ENCODE measurements at regions not wholly inside any gene's neighbourhood (a gene's known extent, or its start where the extent isn't known, plus 50 kb on each side); places are given as distances from the start of the nearest gene placed in this dataset.
"Not testable (repeated sequence)": the region's sequence is repeated elsewhere in the genome, so short reads cannot be mapped to it uniquely, and the experiment has no call there.

- no peak for DNase-seq (ENCODE audit: low spot score)
- no peak for FAIRE-seq
These were observed 114.5 kb downstream of the DACT1 start for GRCh38 chr14:58752289-58752688.

DNA sequence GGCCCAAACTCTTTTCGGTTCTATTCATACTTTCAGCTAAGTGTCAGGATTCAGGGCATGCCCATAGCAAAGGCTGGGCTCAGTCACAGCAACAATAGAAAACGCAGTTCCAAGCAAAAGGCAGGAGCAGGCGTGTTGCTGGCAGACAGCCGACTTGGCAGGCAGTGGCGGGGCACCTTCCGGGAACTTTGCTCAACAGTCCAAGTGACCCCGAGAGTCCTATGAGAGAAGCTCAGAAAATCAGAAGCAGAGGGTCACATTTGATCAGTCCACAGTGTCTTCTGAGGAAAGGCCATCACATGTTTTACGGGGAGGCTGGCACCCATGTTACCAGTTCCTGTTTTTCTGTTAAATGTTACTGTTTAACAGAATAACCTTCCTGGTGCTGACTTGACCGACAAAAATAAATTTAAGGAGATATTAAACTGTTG, 115.0 kb downstream of the DACT1 start:
- FAIRE-seq (peak; percentile 84), DNase-seq (ENCODE audit: low spot score) (peak; percentile 67)

DNA sequence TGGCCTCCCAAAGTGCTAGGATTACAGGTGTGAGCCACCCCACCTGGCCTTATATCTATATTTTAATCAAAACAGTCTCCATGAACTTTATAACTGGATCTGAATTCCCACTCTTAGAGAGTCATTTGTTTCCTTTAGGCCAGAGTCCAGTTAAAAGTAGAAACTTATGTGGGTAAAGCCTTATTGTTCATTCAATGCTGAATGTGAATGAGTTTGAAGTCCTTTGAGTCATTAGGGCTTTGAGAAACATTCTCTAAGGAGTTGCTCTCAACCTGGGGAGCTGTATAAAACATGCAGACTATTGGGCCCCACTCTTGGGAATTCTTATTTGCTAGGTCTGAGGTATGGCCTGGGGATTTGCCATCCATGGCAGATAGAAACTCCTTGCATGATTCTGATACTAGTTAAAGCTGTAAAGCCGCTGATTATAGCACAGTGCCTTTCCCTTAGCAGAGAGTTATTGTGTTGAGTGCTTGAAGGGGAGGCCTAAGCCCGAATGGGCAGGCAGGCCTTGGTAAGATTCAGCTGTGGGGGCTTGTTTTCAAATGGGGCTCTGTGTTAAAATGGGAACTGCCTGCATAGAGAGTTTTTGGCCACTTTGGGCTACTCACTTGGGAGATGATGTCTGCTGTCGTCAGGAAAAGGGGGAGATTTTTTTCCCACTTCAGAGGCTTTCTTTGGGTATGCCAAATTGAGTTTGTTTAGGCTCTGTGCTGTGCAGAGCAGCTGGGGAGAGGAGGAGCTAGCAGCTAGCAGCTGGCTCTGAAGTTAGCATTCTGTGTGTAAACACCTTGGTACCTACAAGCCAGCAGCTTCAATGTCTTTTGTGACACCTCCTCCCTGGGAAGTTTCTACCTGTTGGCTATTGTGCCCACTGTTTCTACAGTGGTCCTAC, 117.5 kb downstream of the DACT1 start:
- FAIRE-seq (no peak), DNase-seq (ENCODE audit: low spot score) (no peak)

- no peak for FAIRE-seq
- no peak for DNase-seq (ENCODE audit: low spot score)
These were observed 122.4 kb downstream of the DACT1 start for GRCh38 chr14:58760121-58760520.

DNA sequence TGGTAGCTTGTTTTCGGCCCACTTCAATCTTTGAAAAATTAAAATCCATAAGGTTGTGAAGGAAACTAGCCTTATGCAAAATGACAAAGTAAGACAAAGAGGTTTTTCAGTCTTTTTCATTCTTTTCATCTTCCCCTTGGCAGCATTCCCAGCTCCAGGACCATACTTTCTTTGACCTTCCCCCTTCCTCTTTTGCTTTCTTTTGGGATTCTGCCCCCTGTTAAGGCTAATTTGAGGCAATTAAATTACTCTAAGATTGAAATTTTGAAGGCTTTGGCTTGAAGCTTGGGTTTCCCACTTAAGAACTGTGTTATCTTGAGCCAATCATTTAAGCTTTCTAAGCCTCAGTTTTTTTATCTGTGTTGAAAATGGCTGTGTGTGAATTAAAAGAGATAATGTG, 124.9 kb downstream of the DACT1 start:
- FAIRE-seq (no peak), DNase-seq (ENCODE audit: low spot score) (no peak)

DNA sequence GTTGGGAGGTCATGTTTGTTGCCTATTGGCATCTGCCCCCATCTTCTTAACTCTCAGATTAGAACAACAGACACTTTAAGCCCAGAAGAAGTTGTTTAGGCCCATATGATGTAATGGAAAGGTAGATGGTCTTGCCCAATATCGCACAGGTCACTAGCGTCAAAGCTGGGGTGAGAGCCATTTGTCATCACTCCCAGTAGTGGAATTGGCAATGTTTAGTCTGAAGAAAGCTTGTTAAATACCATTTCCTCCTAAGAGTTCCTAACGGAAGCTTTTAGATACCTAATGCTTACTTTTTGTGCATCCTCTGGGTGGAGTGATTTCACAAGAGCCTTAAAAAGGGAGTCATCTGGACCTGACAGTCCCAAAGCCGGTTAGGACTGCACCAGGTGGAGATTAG, 125.4 kb downstream of the DACT1 start:
- DNase-seq (ENCODE audit: low spot score) (no peak), FAIRE-seq (no peak)

- FAIRE-seq (no peak), DNase-seq (ENCODE audit: low spot score) (no peak)
These were observed 127.7 kb downstream of the DACT1 start for GRCh38 chr14:58765418-58765831.

DNA sequence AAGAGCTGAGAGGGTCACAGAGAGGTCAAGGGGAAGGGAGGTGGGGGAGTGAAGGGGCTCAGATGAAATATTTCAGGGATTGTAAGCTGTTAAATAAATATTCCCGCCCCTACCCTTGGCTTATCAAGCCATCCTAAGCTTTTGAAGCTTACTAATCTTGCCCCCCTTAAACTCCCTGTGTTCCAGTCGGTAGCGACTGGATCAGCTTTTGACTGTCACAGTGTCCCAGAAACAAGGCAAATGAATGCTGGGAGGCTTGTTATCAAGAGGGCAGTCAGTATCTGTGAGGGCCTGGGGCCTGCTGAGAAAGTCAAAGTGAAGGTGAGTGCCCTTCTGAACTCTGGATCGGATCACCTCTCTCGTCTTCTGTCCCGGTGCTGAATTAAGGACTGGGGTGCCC, 128.1 kb downstream of the DACT1 start:
- FAIRE-seq (no peak), DNase-seq (ENCODE audit: low spot score) (no peak)

DNA sequence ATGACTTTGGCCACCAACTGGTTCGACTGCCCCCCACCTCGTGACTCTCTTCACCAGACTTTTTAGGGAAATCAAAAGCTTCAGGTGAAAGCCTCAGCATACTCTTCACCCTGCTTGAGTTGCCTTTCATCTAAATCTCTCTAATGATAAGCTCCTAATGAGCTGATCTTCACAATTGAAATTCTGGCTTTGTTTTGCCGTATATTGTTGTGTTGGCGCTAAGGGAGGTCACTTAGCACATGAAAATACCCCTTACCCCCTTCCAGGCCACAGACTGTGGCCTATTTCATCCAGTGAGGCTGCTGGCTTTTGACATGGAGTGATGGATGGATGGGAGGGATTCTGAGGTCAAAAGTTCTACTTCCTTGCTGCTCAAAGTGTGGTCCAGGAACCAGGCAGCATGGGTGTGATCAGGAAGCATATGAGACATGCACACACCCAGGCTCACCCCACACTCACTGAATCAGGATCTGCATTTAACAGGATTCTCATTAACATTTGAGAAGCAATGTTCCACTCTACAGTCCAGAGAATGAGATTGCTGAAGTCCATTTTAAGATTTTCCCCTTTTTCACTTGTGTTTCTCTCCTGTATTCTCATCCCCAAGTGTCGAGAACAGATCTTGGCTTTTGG, 131.4 kb downstream of the DACT1 start:
- peak; percentile 69 for FAIRE-seq
- DNase-seq (ENCODE audit: low spot score), result no peak

DNA sequence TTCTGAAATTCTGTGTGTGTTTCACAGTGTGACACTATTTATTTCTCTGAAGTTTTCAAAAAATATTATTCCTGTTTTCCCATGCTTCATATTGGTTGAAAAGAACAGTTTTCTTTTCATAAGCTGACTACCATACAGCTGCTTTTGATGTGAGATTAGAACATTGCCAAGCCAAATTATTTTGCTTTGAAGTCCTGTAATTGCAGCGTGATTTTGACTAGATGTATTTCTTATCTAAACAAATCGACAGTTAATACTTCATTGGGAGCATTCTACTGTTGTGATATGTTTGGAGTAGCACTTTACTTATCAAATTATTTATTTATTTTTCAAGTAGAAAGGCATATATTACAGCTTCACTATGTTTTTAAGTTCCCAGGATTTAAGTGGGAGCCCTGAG, 132.0 kb downstream of the DACT1 start:
- DNase-seq (ENCODE audit: low spot score) (no peak), FAIRE-seq (no peak)

DNA sequence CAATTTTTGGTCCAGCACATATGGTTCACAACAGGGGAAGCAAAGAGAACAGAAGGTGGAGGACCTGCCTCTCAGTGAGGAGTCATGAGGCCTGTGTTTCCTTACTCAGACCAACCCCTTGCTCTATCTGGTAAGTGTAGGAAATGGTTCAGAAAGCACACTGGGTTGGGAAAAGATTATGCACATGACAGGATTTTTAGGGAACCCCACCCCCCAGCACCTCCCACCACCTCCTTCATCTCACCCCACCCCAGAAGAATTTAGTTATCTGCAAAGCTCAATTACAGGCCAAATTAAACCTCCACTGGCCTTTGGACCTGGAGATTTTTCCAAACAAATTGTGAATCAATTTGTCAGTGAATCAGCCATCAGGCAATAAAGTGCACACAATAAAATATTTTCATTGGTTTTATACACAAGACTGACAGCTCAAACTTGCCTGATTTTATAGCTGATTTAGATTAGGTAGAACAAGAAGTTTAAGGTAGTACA, 132.8 kb downstream of the DACT1 start:
- DNase-seq (ENCODE audit: low spot score) (no peak), FAIRE-seq (no peak)

GRCh38 chr14:58771016-58771415, 133.3 kb downstream of the DACT1 start:
- FAIRE-seq (no peak), DNase-seq (ENCODE audit: low spot score) (no peak)

GRCh38 chr14:58772116-58772515, 134.4 kb downstream of the DACT1 start:
- FAIRE-seq (no peak), DNase-seq (ENCODE audit: low spot score) (no peak)

- DNase-seq (ENCODE audit: low spot score) (no peak), FAIRE-seq (no peak)
These were observed 135.2 kb downstream of the DACT1 start for GRCh38 chr14:58772794-58773620.

DNA sequence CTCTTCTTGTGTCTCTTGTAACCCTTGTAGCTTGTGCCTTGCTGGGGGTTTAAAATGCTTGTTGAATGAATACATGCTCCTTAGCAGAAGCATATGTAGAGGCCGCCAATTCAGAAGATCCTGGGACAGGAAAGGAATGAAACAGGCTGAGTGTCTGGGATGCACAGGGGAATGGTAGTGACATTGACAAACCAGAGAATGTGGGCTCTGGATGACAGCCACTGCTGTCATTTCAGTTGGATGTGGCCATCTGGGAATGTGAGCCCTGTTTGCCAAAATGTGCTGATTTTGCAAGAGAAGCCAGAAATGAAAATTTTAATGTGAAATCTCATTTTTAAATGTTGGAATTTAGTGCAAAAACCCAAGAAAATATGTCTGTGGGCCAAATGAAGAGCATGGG, 136.8 kb downstream of the DACT1 start:
- DNase-seq (ENCODE audit: low spot score), result no peak

GRCh38 chr14:58775130-58775529, 137.4 kb downstream of the DACT1 start:
- DNase-seq (ENCODE audit: low spot score); FAIRE-seq: not testable (repeated sequence)

More for the DNA sequence above, 136.8 kb downstream of the DACT1 start:
- no peak for FAIRE-seq

- FAIRE-seq (no peak), DNase-seq (ENCODE audit: low spot score) (no peak)
These were observed 138.8 kb downstream of the DACT1 start for GRCh38 chr14:58776516-58776915.

DNA sequence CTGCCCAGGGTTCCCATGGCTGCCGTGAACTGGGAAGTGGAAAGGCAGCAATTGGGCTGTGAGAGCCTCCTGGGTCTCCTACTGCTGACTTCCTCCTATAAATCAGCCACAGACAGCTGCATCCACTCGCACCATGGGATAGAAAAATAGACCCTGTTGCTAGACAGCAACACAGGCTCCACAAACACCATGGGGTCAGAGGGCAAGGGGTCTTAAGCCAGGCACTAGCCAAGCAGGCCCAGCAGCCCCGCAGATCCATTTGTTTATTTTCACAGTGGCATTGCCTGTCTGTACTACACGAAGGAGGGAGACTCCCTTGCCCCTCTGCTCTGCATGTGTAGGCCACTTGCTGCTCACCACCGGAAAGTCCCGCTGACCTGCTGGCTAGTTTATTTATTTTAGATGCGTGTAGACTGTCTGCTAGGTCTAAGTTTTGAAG, 139.8 kb downstream of the DACT1 start:
- FAIRE-seq (peak; percentile 89), DNase-seq (ENCODE audit: low spot score) (no peak)

GRCh38 chr14:58778202-58778601, 140.4 kb downstream of the DACT1 start:
- DNase-seq (ENCODE audit: low spot score) (no peak), FAIRE-seq (no peak)

- no peak for FAIRE-seq
- no peak for DNase-seq (ENCODE audit: low spot score)
These were observed 141.6 kb downstream of the DACT1 start for GRCh38 chr14:58779376-58779775.

GRCh38 chr14:58780185-58780584, 142.4 kb downstream of the DACT1 start:
- FAIRE-seq (no peak), DNase-seq (ENCODE audit: low spot score) (no peak)

- FAIRE-seq, result no peak
- no peak for DNase-seq (ENCODE audit: low spot score)
These were observed 142.8 kb downstream of the DACT1 start for GRCh38 chr14:58780605-58781004.

Measured in urothelium cell line (cell line).